ENCODE measurements at regions not wholly inside any gene's neighbourhood (a gene's known extent, or its start where the extent isn't known, plus 50 kb on each side); places are given as distances from the start of the nearest gene placed in this dataset.

- DNase-seq: no peak
Observed at GRCh38 chr4:133714211-133714610, 487.4 kb downstream of the PABPC4L start.

- DNase-seq: no peak
Observed at GRCh38 chr4:133713340-133713739, 488.2 kb downstream of the PABPC4L start.

GRCh38 chr4:133711817-133712216, 489.8 kb downstream of the PABPC4L start:
- no peak for DNase-seq

- DNase-seq: no peak
Observed at GRCh38 chr4:133694416-133694815, 507.2 kb downstream of the PABPC4L start.

GRCh38 chr4:133683967-133684366, 517.6 kb downstream of the PABPC4L start:
- DNase-seq: no peak

- no peak for DNase-seq
Observed at GRCh38 chr4:133668061-133668851, 519.2 kb downstream of the PCDH10 start.

GRCh38 chr4:133647206-133647605, 498.1 kb downstream of the PCDH10 start:
- no peak for DNase-seq

- no peak for DNase-seq
Observed at GRCh38 chr4:133641191-133641590, 492.1 kb downstream of the PCDH10 start.

GRCh38 chr4:133638751-133639150, 489.7 kb downstream of the PCDH10 start:
- DNase-seq: no peak

- no peak for DNase-seq
Observed at GRCh38 chr4:133637161-133637560, 488.1 kb downstream of the PCDH10 start.

- no peak for DNase-seq
Observed at GRCh38 chr4:133624744-133625143, 475.6 kb downstream of the PCDH10 start.

GRCh38 chr4:133623847-133624246, 474.8 kb downstream of the PCDH10 start:
- no peak for DNase-seq

- DNase-seq: no peak
Observed at GRCh38 chr4:133621628-133622027, 472.5 kb downstream of the PCDH10 start.

- DNase-seq: no peak
Observed at GRCh38 chr4:133620555-133620954, 471.5 kb downstream of the PCDH10 start.

GRCh38 chr4:133618963-133619362, 469.9 kb downstream of the PCDH10 start:
- DNase-seq: no peak

GRCh38 chr4:133600008-133600407, 450.9 kb downstream of the PCDH10 start:
- no peak for DNase-seq

- DNase-seq: no peak
Observed at GRCh38 chr4:133598779-133599178, 449.7 kb downstream of the PCDH10 start.

GRCh38 chr4:133597251-133597650, 448.2 kb downstream of the PCDH10 start:
- no peak for DNase-seq

- no peak for DNase-seq
Observed at GRCh38 chr4:133596459-133596858, 447.4 kb downstream of the PCDH10 start.

- no peak for DNase-seq
Observed at GRCh38 chr4:133594390-133595207, 445.5 kb downstream of the PCDH10 start.

- DNase-seq: no peak
Observed at GRCh38 chr4:133593764-133594163, 444.7 kb downstream of the PCDH10 start.

GRCh38 chr4:133592591-133592990, 443.5 kb downstream of the PCDH10 start:
- DNase-seq: no peak

- DNase-seq: no peak
Observed at GRCh38 chr4:133592106-133592505, 443.0 kb downstream of the PCDH10 start.

GRCh38 chr4:133588306-133588705, 439.2 kb downstream of the PCDH10 start:
- no peak for DNase-seq

Measured in activated CD4-positive, alpha-beta T cell treated with anti-CD3 and anti-CD28 coated beads, Interleukin-2, amount 50 U/mL, for 16 hours (primary cell).